Retinal pigment epithelial cell (primary cell): ENCODE measurements at regions not wholly inside any gene's neighbourhood (a gene's known extent, or its start where the extent isn't known, plus 50 kb on each side); places are given as distances from the start of the nearest gene placed in this dataset.

Experiments used
- DNase-seq: peaks from one replicate; pipeline ENCODE4 v3.0.0-alpha.2; 2010; ENCODE audit warnings: low read depth
- H3K4me3 ChIP-seq: 2 replicates; pipeline ENCODE4 v1.5.1; 2011; ENCODE audit warnings: mild to moderate bottlenecking, low read length, control low read depth, moderate library complexity
- CTCF ChIP-seq: conservative IDR thresholded peaks from 2 replicates; pipeline ENCODE4 v1.5.1; 2011; ENCODE audit warnings: low read depth, low read length, control low read depth, inconsistent platforms

- DNase-seq: no peak
- H3K4me3 ChIP-seq: no peak overlapping the region
- no peak for TF ChIP-seq CTCF
Measured at GRCh38 chr6:44009425-44010321, 117.6 kb downstream of the MRPL14 start.

- TF ChIP-seq CTCF: no peak
- no peak overlapping the region for H3K4me3 ChIP-seq
- DNase-seq: no peak
Measured at GRCh38 chr6:44008821-44009370, 118.4 kb downstream of the MRPL14 start.

- DNase-seq: no peak
- no peak overlapping the region for H3K4me3 ChIP-seq
- no peak for TF ChIP-seq CTCF
Measured at GRCh38 chr6:44007818-44008621, 119.2 kb downstream of the MRPL14 start.

GRCh38 chr6:44006872-44007303 lies 120.4 kb downstream of the MRPL14 start:
- no peak overlapping the region for H3K4me3 ChIP-seq
- no peak for TF ChIP-seq CTCF
- DNase-seq: no peak

- DNase-seq: no peak
- no peak overlapping the region for H3K4me3 ChIP-seq
- peak; percentile 1 for TF ChIP-seq CTCF
Measured at GRCh38 chr6:44006123-44006871, 121.0 kb downstream of the MRPL14 start.

- no peak overlapping the region for H3K4me3 ChIP-seq
- TF ChIP-seq CTCF: no peak
- no peak for DNase-seq
Measured at GRCh38 chr6:44005507-44005903, 121.7 kb downstream of the MRPL14 start.
